WERI-Rb-1 (cell line): ENCODE measurements at regions not wholly inside any gene's neighbourhood (a gene's known extent, or its start where the extent isn't known, plus 50 kb on each side); places are given as distances from the start of the nearest gene placed in this dataset.

ENCODE experiments used
- DNase-seq: peaks from one replicate; pipeline ENCODE4 v3.0.0-alpha.2; 2020
- H3K27ac ChIP-seq: fragments of 250-450 bp; sonication (Bioruptor Pico); 2 replicates; pipeline ENCODE4 v1.5.1; 2020; ENCODE audit warnings: mild to moderate bottlenecking, moderate library complexity
- H3K27me3 ChIP-seq: fragments of 250-450 bp; sonication (Bioruptor Pico); 2 replicates; pipeline ENCODE4 v1.5.1; 2021; ENCODE audit warnings: mild to moderate bottlenecking, low read depth, moderate library complexity; ENCODE audit not compliant: insufficient read depth, severe bottlenecking
- H3K36me3 ChIP-seq: fragments of 250-450 bp; sonication (Bioruptor Pico); 2 replicates; pipeline ENCODE4 v1.5.1; 2020; ENCODE audit warnings: mild to moderate bottlenecking, moderate library complexity
- H3K4me3 ChIP-seq: 2 replicates; pipeline ENCODE4 v1.5.1; 2011; ENCODE audit warnings: low read depth, mild to moderate bottlenecking, control low read depth, low read length
- H3K9me3 ChIP-seq: fragments of 250-450 bp; sonication (Bioruptor Pico); 2 replicates; pipeline ENCODE4 v1.5.1; 2021; ENCODE audit warnings: mild to moderate bottlenecking, moderate library complexity; ENCODE audit not compliant: severe bottlenecking
- CTCF ChIP-seq: IDR thresholded peaks from 2 replicates; pipeline ENCODE4 v1.5.1; 2011; ENCODE audit warnings: low read depth, mild to moderate bottlenecking, control low read depth, inconsistent platforms, low read length

GRCh38 chr1:34529935-34530859 is 224.7 kb upstream of the GJB5 start:
- DNase-seq: no peak

GRCh38 chr1:34532113-34532512 is 222.7 kb upstream of the GJB5 start:
- TF ChIP-seq CTCF: no peak
- DNase-seq: no peak
- peaks cover 42% of the 10 kb centered on the region for H3K27me3 ChIP-seq
- no peak overlapping the region for H3K4me3 ChIP-seq
- no peaks in the 10 kb centered on the region for H3K9me3 ChIP-seq
- no peaks in the 10 kb centered on the region for H3K36me3 ChIP-seq
- H3K27ac ChIP-seq: no peak overlapping the region

More at GRCh38 chr1:34529935-34530859, 224.7 kb upstream of the GJB5 start:
- Histone ChIP-seq H3K4me3 (no peak overlapping the region), H3K27me3 (peaks cover 49% of the 10 kb centered on the region), H3K27ac (no peak overlapping the region), H3K36me3 (no peaks in the 10 kb centered on the region), H3K9me3 (no peaks in the 10 kb centered on the region)
- TF ChIP-seq CTCF: no peak

GRCh38 chr1:34538481-34538880 is 216.4 kb upstream of the GJB5 start:
- DNase-seq: no peak
- Histone ChIP-seq H3K36me3 (no peaks in the 10 kb centered on the region), H3K27ac (no peak overlapping the region), H3K9me3 (no peaks in the 10 kb centered on the region), H3K4me3 (no peak overlapping the region), H3K27me3 (peaks cover 26% of the 10 kb centered on the region)
- TF ChIP-seq CTCF: no peak

- peak; percentile 30; the same call in 1 of the 2 replicates for TF ChIP-seq CTCF
- no peak overlapping the region for H3K4me3 ChIP-seq
- no peak for DNase-seq
- H3K9me3 ChIP-seq: no peaks in the 10 kb centered on the region
- H3K27ac ChIP-seq: no peak overlapping the region
- no peaks in the 10 kb centered on the region for H3K36me3 ChIP-seq
- peaks cover 38% of the 10 kb centered on the region for H3K27me3 ChIP-seq
Observed at GRCh38 chr1:34547046-34547674, 207.7 kb upstream of the GJB5 start.

GRCh38 chr1:34549199-34549598 is 205.6 kb upstream of the GJB5 start:
- Histone ChIP-seq H3K27ac (no peak overlapping the region), H3K36me3 (no peaks in the 10 kb centered on the region), H3K27me3 (peaks cover 46% of the 10 kb centered on the region), H3K4me3 (no peak overlapping the region), H3K9me3 (no peaks in the 10 kb centered on the region)
- peak; percentile 58 for TF ChIP-seq CTCF
- peak; percentile 42 for DNase-seq
